Gastroesophageal sphincter (tissue), 4 donors: ENCODE measurements at regions not wholly inside any gene's neighbourhood (a gene's known extent, or its start where the extent isn't known, plus 50 kb on each side); places are given as distances from the start of the nearest gene placed in this dataset.

Source experiments
- ATAC-seq: fragments of 150-250 bp; one replicate; pipeline ENCODE4 v1.9.1; 2016; ENCODE audit warnings: mild to moderate bottlenecking, moderate library complexity
- H3K27ac ChIP-seq, 4 donors: fragments of 200-600 bp; sonication (generic) in 3 of 4; 1 replicate in 3 of 4; 2 replicates in 1 of 4; pipeline ENCODE4 v1.5.1; 2016 to 2019
- H3K27me3 ChIP-seq: fragments of 200-600 bp; sonication (generic); one replicate; pipeline ENCODE4 v1.5.1; 2019
- H3K36me3 ChIP-seq, 2 donors: fragments of 200-600 bp; sonication (generic); one replicate each; pipeline ENCODE4 v1.5.1; 2019; ENCODE audit warnings: control low read depth in 1 of 2
- H3K4me1 ChIP-seq, 3 donors: fragments of 200-600 bp; sonication (generic); 1 replicate in 2 of 3; 2 replicates in 1 of 3; pipeline ENCODE4 v1.5.1; 2016 to 2019; ENCODE audit warnings: control low read depth in 2 of 3
- H3K4me3 ChIP-seq, 2 donors: fragments of 200-600 bp; sonication (generic); one replicate each; pipeline ENCODE4 v1.5.1; 2019; ENCODE audit warnings: mild to moderate bottlenecking in 1 of 2, moderate library complexity in 1 of 2
- H3K9me3 ChIP-seq, 3 donors: fragments of 200-600 bp; sonication (generic); one replicate each; pipeline ENCODE4 v1.5.1; 2017 to 2019; ENCODE audit warnings: control low read depth in 2 of 3
- CTCF ChIP-seq, 4 experiments: fragments of 200-600 bp in 2 of 4; fragments of 450-650 bp in 2 of 4; sonication (generic) in 1 of 4; IDR thresholded peaks; one replicate each; pipeline ENCODE4 v1.5.1; 2017 to 2019; ENCODE audit warnings: antibody characterized with exemption in 4 of 4, mild to moderate bottlenecking in 2 of 4, moderate library complexity in 2 of 4
- EP300 ChIP-seq: sonication (generic); formaldehyde crosslinking; IDR thresholded peaks from one replicate; pipeline ENCODE4 v1.6.1; 2017; ENCODE audit warnings: antibody characterized with exemption, mild to moderate bottlenecking
- POLR2A ChIP-seq, 2 donors: fragments of 450-650 bp; IDR thresholded peaks; one replicate each; pipeline ENCODE4 v1.6.1; 2017; ENCODE audit warnings: antibody characterized with exemption in 2 of 2, mild to moderate bottlenecking in 2 of 2, moderate library complexity in 1 of 2
- POLR2AphosphoS5 ChIP-seq: sonication (generic); formaldehyde crosslinking; IDR thresholded peaks from one replicate; pipeline ENCODE4 v1.6.1; 2017; ENCODE audit warnings: antibody characterized with exemption
- WGBS, 2 donors: methylation state at CpG; one replicate each; pipeline ENCODE4 v1.1.5; 2018; ENCODE audit warnings: low coverage in 1 of 2; 5-methylcytosine and 5-hydroxymethylcytosine counted together

GRCh38 chr5:61775901-61776300 lies 443.8 kb downstream of the ZSWIM6 start:
- ATAC-seq: no peak
- H3K4me3 ChIP-seq: no peak overlapping the region
- no peak overlapping the region for H3K27ac ChIP-seq
- no peaks in the 10 kb centered on the region for H3K36me3 ChIP-seq
- 14 to 37% methylated on average over 4 of the region's 4 CpGs for WGBS, 2 donors
- peaks cover 12% of the 10 kb centered on the region for H3K27me3 ChIP-seq
- H3K9me3 ChIP-seq: no peaks in the 10 kb centered on the region
- TF ChIP-seq POLR2A (IDR thresholded peaks at IDR 0.05): no peak
- no peak for TF ChIP-seq EP300
- no peak for TF ChIP-seq CTCF (IDR thresholded peaks at IDR 0.05)
- TF ChIP-seq POLR2AphosphoS5: no peak
- no peaks in the 10 kb centered on the region for H3K4me1 ChIP-seq

- no peak for ATAC-seq
- TF ChIP-seq POLR2AphosphoS5 (no peak), CTCF (IDR thresholded peaks at IDR 0.05) (no peak), POLR2A (IDR thresholded peaks at IDR 0.05) (no peak), EP300 (no peak)
Observed at GRCh38 chr5:61777292-61777691, 445.2 kb downstream of the ZSWIM6 start.

GRCh38 chr5:61779743-61780142 lies 447.7 kb downstream of the ZSWIM6 start:
- Histone ChIP-seq H3K4me1 (no peaks in the 10 kb centered on the region), H3K4me3 (no peak overlapping the region), H3K27ac (no peak overlapping the region), H3K36me3 (no peaks in the 10 kb centered on the region), H3K27me3 (peaks cover 12% of the 10 kb centered on the region), H3K9me3 (no peaks in the 10 kb centered on the region)
- ATAC-seq: no peak
- TF ChIP-seq POLR2AphosphoS5: no peak
- no peak for TF ChIP-seq POLR2A (IDR thresholded peaks at IDR 0.05)
- no peak for TF ChIP-seq EP300
- WGBS, 2 donors: 59 to 80% methylated on average over 2 of the region's 2 CpGs

More at GRCh38 chr5:61777292-61777691, 445.2 kb downstream of the ZSWIM6 start:
- Histone ChIP-seq H3K4me3 (no peak overlapping the region), H3K36me3 (no peaks in the 10 kb centered on the region), H3K27me3 (peaks cover 12% of the 10 kb centered on the region), H3K9me3 (no peaks in the 10 kb centered on the region), H3K27ac (no peak overlapping the region), H3K4me1 (no peaks in the 10 kb centered on the region)
- 42 to 66% methylated on average over 6 of the region's 6 CpGs for WGBS, 2 donors

GRCh38 chr5:61783481-61783880 lies 451.4 kb downstream of the ZSWIM6 start:
- WGBS, 2 donors: 50 to 90% methylated on average over 1 to 2 of the region's 2 CpGs
- H3K4me3 ChIP-seq: no peak overlapping the region
- no peaks in the 10 kb centered on the region for H3K9me3 ChIP-seq
- H3K4me1 ChIP-seq: no peaks in the 10 kb centered on the region
- no peaks in the 10 kb centered on the region for H3K27me3 ChIP-seq
- H3K27ac ChIP-seq: no peak overlapping the region
- ATAC-seq: no peak
- no peak for TF ChIP-seq POLR2A (IDR thresholded peaks at IDR 0.05)
- no peak for TF ChIP-seq CTCF (IDR thresholded peaks at IDR 0.05)
- TF ChIP-seq EP300: no peak
- no peak for TF ChIP-seq POLR2AphosphoS5
- H3K36me3 ChIP-seq: no peaks in the 10 kb centered on the region

- Histone ChIP-seq H3K27me3 (no peaks in the 10 kb centered on the region), H3K4me3 (no peak overlapping the region), H3K27ac (no peak overlapping the region), H3K9me3 (no peaks in the 10 kb centered on the region), H3K4me1 (no peaks in the 10 kb centered on the region), H3K36me3 (no peaks in the 10 kb centered on the region)
- WGBS, 2 donors: 61 to 68% methylated on average over 2 to 6 of the region's 6 CpGs
- TF ChIP-seq POLR2AphosphoS5 (no peak), EP300 (no peak), POLR2A (IDR thresholded peaks at IDR 0.05) (no peak), CTCF (IDR thresholded peaks at IDR 0.05) (no peak)
- no peak for ATAC-seq
Observed at GRCh38 chr5:61784341-61784740, 452.3 kb downstream of the ZSWIM6 start.
